ENCODE measurements at regions not wholly inside any gene's neighbourhood (a gene's known extent, or its start where the extent isn't known, plus 50 kb on each side); places are given as distances from the start of the nearest gene placed in this dataset.
A peak's percentile ranks its signal among the peaks of the same experiment; 100 is the strongest.

GRCh38 chr3:5055357-5056110 is 66.6 kb upstream of the ARL8B start:
- DNase-seq (no peak), ATAC-seq (replicated peaks) (no peak)
- Mint-ChIP-seq H3K9me3 (no peaks in the 10 kb centered on the region), H3K36me3 (ENCODE audit: insufficient read depth) (no peaks in the 10 kb centered on the region), H3K27me3 (peaks cover 14 to 20% of the 10 kb centered on the region in 2 donors), H3K27ac (peak overlapping the region; percentile 8 to 50), H3K4me3 (no peak overlapping the region), H3K4me1 (ENCODE audit: low read depth in 2 of 2) (peaks cover 3 to 12% of the 10 kb centered on the region in 2 donors)

- Mint-ChIP-seq H3K4me3 (no peak overlapping the region), H3K27ac (no peak overlapping the region), H3K27me3 (peaks cover 14 to 25% of the 10 kb centered on the region in 2 donors), H3K4me1 (ENCODE audit: low read depth in 2 of 2) (peaks cover 1 to 12% of the 10 kb centered on the region in 2 donors), H3K36me3 (ENCODE audit: insufficient read depth) (no peaks in the 10 kb centered on the region), H3K9me3 (no peaks in the 10 kb centered on the region)
- ATAC-seq (replicated peaks) = no peak
- DNase-seq = no peak
Observed at GRCh38 chr3:5056111-5056391, 66.0 kb upstream of the ARL8B start.

GRCh38 chr3:5057272-5057671 is 64.8 kb upstream of the ARL8B start:
- Mint-ChIP-seq H3K4me1 (ENCODE audit: low read depth in 2 of 2) (peaks cover 1 to 12% of the 10 kb centered on the region in 2 donors), H3K36me3 (ENCODE audit: insufficient read depth) (no peaks in the 10 kb centered on the region), H3K27me3 (peaks cover 14 to 31% of the 10 kb centered on the region in 2 donors), H3K27ac (peak overlapping the region in 1 of 2 donors; percentile 17), H3K9me3 (no peaks in the 10 kb centered on the region), H3K4me3 (no peak overlapping the region)
- ATAC-seq (replicated peaks) (no peak), DNase-seq (no peak)

- H3K4me3 Mint-ChIP-seq = no peak overlapping the region
Observed at GRCh38 chr3:5057857-5058324, 64.2 kb upstream of the ARL8B start.

GRCh38 chr3:5058471-5058951 is 63.6 kb upstream of the ARL8B start:
- no peak for ATAC-seq (replicated peaks)
- H3K27me3 Mint-ChIP-seq = peaks cover 19 to 41% of the 10 kb centered on the region in 2 donors
- no peak overlapping the region for H3K4me3 Mint-ChIP-seq
- H3K27ac Mint-ChIP-seq = no peak overlapping the region
- peaks cover 1 to 12% of the 10 kb centered on the region in 2 donors for H3K4me1 Mint-ChIP-seq (ENCODE audit: low read depth in 2 of 2)
- DNase-seq = no peak
- H3K36me3 Mint-ChIP-seq (ENCODE audit: insufficient read depth) = no peaks in the 10 kb centered on the region
- no peaks in the 10 kb centered on the region for H3K9me3 Mint-ChIP-seq

More at GRCh38 chr3:5057857-5058324, 64.2 kb upstream of the ARL8B start:
- Mint-ChIP-seq H3K36me3 (ENCODE audit: insufficient read depth) (no peaks in the 10 kb centered on the region), H3K9me3 (no peaks in the 10 kb centered on the region), H3K4me1 (ENCODE audit: low read depth in 2 of 2) (peaks cover 1 to 12% of the 10 kb centered on the region in 2 donors), H3K27me3 (peaks cover 14 to 37% of the 10 kb centered on the region in 2 donors), H3K27ac (no peak overlapping the region)
- peak; percentile 98 for ATAC-seq (replicated peaks)
- DNase-seq = peak; percentile 67 to 73 (median 73)

- DNase-seq (no peak), ATAC-seq (replicated peaks) (no peak)
- no peaks in the 10 kb centered on the region for H3K9me3 Mint-ChIP-seq
- H3K36me3 Mint-ChIP-seq (ENCODE audit: insufficient read depth) = no peaks in the 10 kb centered on the region
- peaks cover 1 to 12% of the 10 kb centered on the region in 2 donors for H3K4me1 Mint-ChIP-seq (ENCODE audit: low read depth in 2 of 2)
- H3K27me3 Mint-ChIP-seq = peaks cover 21 to 41% of the 10 kb centered on the region in 2 donors
- no peak overlapping the region for H3K27ac Mint-ChIP-seq
- no peak overlapping the region for H3K4me3 Mint-ChIP-seq
Observed at GRCh38 chr3:5059782-5060181, 62.3 kb upstream of the ARL8B start.

- ATAC-seq (replicated peaks) = no peak
- Mint-ChIP-seq H3K36me3 (ENCODE audit: insufficient read depth) (no peaks in the 10 kb centered on the region), H3K4me1 (ENCODE audit: low read depth in 2 of 2) (peaks cover 0 to 8% of the 10 kb centered on the region in 2 donors), H3K4me3 (no peak overlapping the region), H3K27ac (no peak overlapping the region), H3K27me3 (peaks cover 21 to 41% of the 10 kb centered on the region in 2 donors), H3K9me3 (no peaks in the 10 kb centered on the region)
- DNase-seq = no peak
Observed at GRCh38 chr3:5061218-5061569, 60.9 kb upstream of the ARL8B start.

GRCh38 chr3:5063724-5064123 is 58.4 kb upstream of the ARL8B start:
- Mint-ChIP-seq H3K36me3 (ENCODE audit: insufficient read depth) (no peaks in the 10 kb centered on the region), H3K9me3 (no peaks in the 10 kb centered on the region), H3K4me1 (ENCODE audit: low read depth in 2 of 2) (no peaks in the 10 kb centered on the region), H3K27me3 (peaks cover 24 to 41% of the 10 kb centered on the region in 2 donors), H3K27ac (no peak overlapping the region), H3K4me3 (no peak overlapping the region)
- no peak for DNase-seq
- ATAC-seq (replicated peaks) = no peak

GRCh38 chr3:5068531-5069050 is 53.5 kb upstream of the ARL8B start:
- no peaks in the 10 kb centered on the region for H3K9me3 Mint-ChIP-seq
- no peak overlapping the region for H3K4me3 Mint-ChIP-seq
- H3K27me3 Mint-ChIP-seq = peaks cover 20 to 38% of the 10 kb centered on the region in 2 donors
- no peaks in the 10 kb centered on the region for H3K4me1 Mint-ChIP-seq (ENCODE audit: low read depth in 2 of 2)
- DNase-seq (no peak), ATAC-seq (replicated peaks) (no peak)
- no peak overlapping the region for H3K27ac Mint-ChIP-seq
- H3K36me3 Mint-ChIP-seq (ENCODE audit: insufficient read depth) = no peaks in the 10 kb centered on the region

GRCh38 chr3:5069627-5070026 is 52.5 kb upstream of the ARL8B start:
- ATAC-seq (replicated peaks) (no peak), DNase-seq (no peak)
- Mint-ChIP-seq H3K27me3 (peaks cover 20 to 42% of the 10 kb centered on the region in 2 donors), H3K27ac (no peak overlapping the region), H3K4me1 (ENCODE audit: low read depth in 2 of 2) (no peaks in the 10 kb centered on the region), H3K4me3 (no peak overlapping the region), H3K36me3 (ENCODE audit: insufficient read depth) (no peaks in the 10 kb centered on the region), H3K9me3 (no peaks in the 10 kb centered on the region)

- no peak for ATAC-seq (replicated peaks)
- peaks cover 20 to 42% of the 10 kb centered on the region in 2 donors for H3K27me3 Mint-ChIP-seq
Observed at GRCh38 chr3:5071061-5071460, 51.0 kb upstream of the ARL8B start.

GRCh38 chr3:5072100-5072816 is 49.8 kb upstream of the ARL8B start:
- ATAC-seq (replicated peaks) = no peak
- no peak for DNase-seq
- Mint-ChIP-seq H3K9me3 (no peaks in the 10 kb centered on the region), H3K36me3 (ENCODE audit: insufficient read depth) (no peaks in the 10 kb centered on the region), H3K4me3 (no peak overlapping the region), H3K27ac (no peak overlapping the region), H3K4me1 (ENCODE audit: low read depth in 2 of 2) (no peaks in the 10 kb centered on the region), H3K27me3 (peaks cover 20 to 42% of the 10 kb centered on the region in 2 donors)

More at GRCh38 chr3:5071061-5071460, 51.0 kb upstream of the ARL8B start:
- H3K4me3 Mint-ChIP-seq = no peak overlapping the region
- no peaks in the 10 kb centered on the region for H3K36me3 Mint-ChIP-seq (ENCODE audit: insufficient read depth)
- H3K27ac Mint-ChIP-seq = no peak overlapping the region
- DNase-seq = no peak
- no peaks in the 10 kb centered on the region for H3K9me3 Mint-ChIP-seq
- no peaks in the 10 kb centered on the region for H3K4me1 Mint-ChIP-seq (ENCODE audit: low read depth in 2 of 2)

Measured in effector memory CD8-positive, alpha-beta T cell (primary cell).